Liver (tissue), 8 donors: ENCODE measurements at regions not wholly inside any gene's neighbourhood (a gene's known extent, or its start where the extent isn't known, plus 50 kb on each side); places are given as distances from the start of the nearest gene placed in this dataset.

Experiments
- DNase-seq: peaks from one replicate; pipeline ENCODE4 v3.0.0-alpha.2; 2017; ENCODE audit warnings: low spot score
- H3K27ac ChIP-seq, 2 donors: one replicate each; pipeline ENCODE4 v1.7.0; 2013; ENCODE audit warnings: inconsistent platforms in 2 of 2, low read length in 2 of 2, control low read depth in 1 of 2, low read depth in 1 of 2, mild to moderate bottlenecking in 1 of 2
- H3K27me3 ChIP-seq, 4 donors: one replicate each; pipeline versions ENCODE4 v1.6.1 to v1.7.0; 2013; ENCODE audit warnings: low read length in 3 of 4, inconsistent platforms in 1 of 4, mild to moderate bottlenecking in 1 of 4, moderate library complexity in 1 of 4; ENCODE audit not compliant: control insufficient read depth in 4 of 4, insufficient read depth in 4 of 4
- H3K36me3 ChIP-seq, 4 donors: one replicate each; pipeline versions ENCODE4 v1.6.1 to v1.7.0; 2013; ENCODE audit warnings: low read length in 3 of 4, mild to moderate bottlenecking in 3 of 4, low read depth in 1 of 4, moderate library complexity in 1 of 4; ENCODE audit not compliant: control insufficient read depth in 4 of 4, insufficient read depth in 3 of 4
- H3K4me1 ChIP-seq, 4 donors: one replicate each; pipeline versions ENCODE4 v1.6.1 to v1.7.0; 2013; ENCODE audit warnings: low read length in 3 of 4, mild to moderate bottlenecking in 3 of 4, moderate library complexity in 1 of 4; ENCODE audit not compliant: control insufficient read depth in 4 of 4, insufficient read depth in 4 of 4
- H3K4me3 ChIP-seq, 3 donors: one replicate each; pipeline versions ENCODE4 v1.6.1 to v1.7.0; 2013; ENCODE audit warnings: low read length in 3 of 3, control low read depth in 1 of 3, low read depth in 1 of 3, mild to moderate bottlenecking in 1 of 3
- H3K9ac ChIP-seq, 2 donors: one replicate each; pipeline ENCODE4 v1.7.0; 2013; ENCODE audit warnings: low read length in 2 of 2, mild to moderate bottlenecking in 2 of 2, moderate library complexity in 2 of 2, control low read depth in 1 of 2, low read depth in 1 of 2
- H3K9me3 ChIP-seq, 4 donors: one replicate each; pipeline versions ENCODE4 v1.6.1 to v1.7.0; 2013; ENCODE audit warnings: low read length in 3 of 4; ENCODE audit not compliant: control insufficient read depth in 4 of 4
- FOXA1 ChIP-seq: IDR thresholded peaks from 2 replicates; pipeline ENCODE4 v1.6.1; 2016; ENCODE audit warnings: antibody characterized with exemption
- HNF4A ChIP-seq, 2 donors: conservative IDR thresholded peaks; 2 replicates each; pipeline ENCODE4 v1.6.1; 2016; ENCODE audit warnings: antibody characterized with exemption in 2 of 2, mild to moderate bottlenecking in 2 of 2
- JUND ChIP-seq, 2 donors: IDR thresholded peaks; 2 replicates each; pipeline ENCODE4 v1.6.1; 2016; ENCODE audit warnings: antibody characterized with exemption in 2 of 2
- NR2F2 ChIP-seq: IDR thresholded peaks from 2 replicates; pipeline ENCODE4 v1.6.1; 2016; ENCODE audit warnings: antibody characterized with exemption
- RAD21 ChIP-seq, 2 donors: IDR thresholded peaks; 2 replicates each; pipeline ENCODE4 v1.6.1; 2016; ENCODE audit warnings: antibody characterized with exemption in 2 of 2, mild to moderate bottlenecking in 2 of 2
- RXRA ChIP-seq, 2 donors: IDR thresholded peaks; 2 replicates each; pipeline ENCODE4 v1.6.1; 2017 to 2018; ENCODE audit warnings: antibody characterized with exemption in 2 of 2, mild to moderate bottlenecking in 1 of 2
- SP1 ChIP-seq: IDR thresholded peaks from 2 replicates; pipeline ENCODE4 v1.6.1; 2018; ENCODE audit warnings: antibody characterized with exemption, mild to moderate bottlenecking
- TAF1 ChIP-seq: conservative IDR thresholded peaks from 2 replicates; pipeline ENCODE4 v1.6.1; 2016; ENCODE audit warnings: antibody characterized with exemption, mild to moderate bottlenecking
- YY1 ChIP-seq: IDR thresholded peaks from 2 replicates; pipeline ENCODE4 v1.6.1; 2016; ENCODE audit warnings: antibody characterized with exemption, mild to moderate bottlenecking
- WGBS: extraction: QIAGEN DNeasy Blood & Tissue Kit; methylation state at CpG from one replicate; pipeline ENCODE4 v1.1.7; 2013; 5-methylcytosine and 5-hydroxymethylcytosine counted together
- TF ChIP-seq, protein P1 (sequence below): IDR thresholded peaks from 2 replicates; pipeline ENCODE4 v1.6.1; 2016; ENCODE audit warnings: antibody characterized with exemption, mild to moderate bottlenecking
- TF ChIP-seq, protein P2 (sequence below): IDR thresholded peaks from 2 replicates; pipeline ENCODE4 v1.6.1; 2016; ENCODE audit warnings: antibody characterized with exemption
- TF ChIP-seq, protein P3 (sequence below): fragments of 150-350 bp; IDR thresholded peaks from 2 replicates; pipeline ENCODE4 v1.5.1; 2017; ENCODE audit warnings: improper control_type of control experiment, low read depth, low read length; ENCODE audit not compliant: missing input control
- donor health status: healthy.
- donor health status: healthy.
- donor health status: healthy.
- donor health status: healthy.
- donor health status: healthy.

DNA sequence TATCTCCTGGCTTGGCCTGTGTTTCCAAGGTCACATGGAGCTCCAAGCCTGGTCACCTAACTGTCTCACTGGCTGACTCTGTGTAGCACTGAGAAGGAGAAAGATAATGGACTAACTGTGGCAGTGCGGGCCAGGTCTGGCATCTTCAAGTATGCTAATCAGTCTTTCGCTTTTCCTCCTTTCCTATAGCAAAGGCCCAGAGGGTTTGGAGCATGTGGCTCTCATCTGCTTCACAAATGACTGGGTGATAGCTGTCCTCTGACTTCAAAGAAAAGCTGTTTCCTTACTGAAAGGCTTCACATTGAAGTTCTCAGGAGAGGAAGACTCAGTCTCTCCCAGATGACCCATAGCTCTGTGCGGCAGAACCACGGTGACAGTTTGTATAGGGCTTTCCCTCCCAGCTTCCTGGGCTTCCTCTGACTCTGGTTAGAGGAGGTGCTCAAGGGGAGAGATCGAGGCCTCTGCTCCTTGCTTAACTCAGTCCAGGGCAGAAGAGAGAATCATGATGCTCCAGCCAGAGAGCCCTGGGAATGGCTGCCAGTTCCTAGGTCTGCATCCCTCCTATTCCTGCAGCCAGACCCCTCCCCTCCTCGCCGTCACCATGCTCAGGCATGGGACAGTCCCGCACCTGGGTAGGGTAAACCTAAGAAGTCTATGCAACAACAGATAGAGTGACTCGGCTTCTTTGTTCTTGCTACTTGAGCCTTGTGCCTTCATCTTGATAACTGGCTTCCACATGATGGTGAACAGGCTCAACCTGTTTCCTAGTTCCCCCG, 72.3 kb downstream of the CCDC71L start (continued):
- TF ChIP-seq, protein P1, sequence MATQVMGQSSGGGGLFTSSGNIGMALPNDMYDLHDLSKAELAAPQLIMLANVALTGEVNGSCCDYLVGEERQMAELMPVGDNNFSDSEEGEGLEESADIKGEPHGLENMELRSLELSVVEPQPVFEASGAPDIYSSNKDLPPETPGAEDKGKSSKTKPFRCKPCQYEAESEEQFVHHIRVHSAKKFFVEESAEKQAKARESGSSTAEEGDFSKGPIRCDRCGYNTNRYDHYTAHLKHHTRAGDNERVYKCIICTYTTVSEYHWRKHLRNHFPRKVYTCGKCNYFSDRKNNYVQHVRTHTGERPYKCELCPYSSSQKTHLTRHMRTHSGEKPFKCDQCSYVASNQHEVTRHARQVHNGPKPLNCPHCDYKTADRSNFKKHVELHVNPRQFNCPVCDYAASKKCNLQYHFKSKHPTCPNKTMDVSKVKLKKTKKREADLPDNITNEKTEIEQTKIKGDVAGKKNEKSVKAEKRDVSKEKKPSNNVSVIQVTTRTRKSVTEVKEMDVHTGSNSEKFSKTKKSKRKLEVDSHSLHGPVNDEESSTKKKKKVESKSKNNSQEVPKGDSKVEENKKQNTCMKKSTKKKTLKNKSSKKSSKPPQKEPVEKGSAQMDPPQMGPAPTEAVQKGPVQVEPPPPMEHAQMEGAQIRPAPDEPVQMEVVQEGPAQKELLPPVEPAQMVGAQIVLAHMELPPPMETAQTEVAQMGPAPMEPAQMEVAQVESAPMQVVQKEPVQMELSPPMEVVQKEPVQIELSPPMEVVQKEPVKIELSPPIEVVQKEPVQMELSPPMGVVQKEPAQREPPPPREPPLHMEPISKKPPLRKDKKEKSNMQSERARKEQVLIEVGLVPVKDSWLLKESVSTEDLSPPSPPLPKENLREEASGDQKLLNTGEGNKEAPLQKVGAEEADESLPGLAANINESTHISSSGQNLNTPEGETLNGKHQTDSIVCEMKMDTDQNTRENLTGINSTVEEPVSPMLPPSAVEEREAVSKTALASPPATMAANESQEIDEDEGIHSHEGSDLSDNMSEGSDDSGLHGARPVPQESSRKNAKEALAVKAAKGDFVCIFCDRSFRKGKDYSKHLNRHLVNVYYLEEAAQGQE, result no peak
- no peak for TF ChIP-seq FOXA1

DNA sequence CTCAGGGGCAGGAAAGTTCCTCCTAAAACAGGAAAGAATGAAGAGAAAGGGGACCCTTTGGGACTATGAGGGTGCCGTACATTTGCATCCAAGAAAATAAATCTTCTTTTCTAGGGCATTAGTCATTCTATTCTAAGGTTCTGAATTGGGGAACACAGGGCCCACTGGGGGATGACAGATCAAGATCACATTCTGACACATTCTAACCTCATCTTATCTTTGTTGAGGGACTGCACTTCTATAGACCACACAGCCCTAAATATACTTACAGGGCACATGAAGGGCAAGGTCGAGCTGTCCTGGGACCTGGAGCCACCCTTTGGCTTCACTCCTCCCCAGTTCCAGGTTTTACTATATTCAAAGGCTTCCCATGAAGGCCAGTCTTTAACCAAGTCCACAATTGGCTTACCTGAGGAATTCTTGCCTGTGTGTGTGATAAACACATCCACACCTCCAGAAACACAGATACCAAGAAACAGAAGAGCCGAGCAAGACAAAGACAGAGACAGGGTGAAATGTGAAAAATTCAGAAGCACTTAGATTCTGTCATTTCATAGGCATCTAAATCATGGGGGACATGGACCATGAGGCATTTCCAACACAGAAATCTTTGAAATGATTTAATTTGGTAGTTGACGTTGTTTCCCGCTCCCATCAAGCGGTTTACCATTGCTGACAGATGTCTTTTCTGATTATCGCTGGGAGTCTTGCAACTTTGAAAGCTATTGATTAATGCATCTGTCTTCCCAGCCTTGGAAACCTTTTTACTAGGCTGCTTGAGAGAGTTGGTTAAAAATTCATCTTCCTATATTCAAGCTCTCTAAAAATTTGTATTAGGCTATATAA, 75.8 kb downstream of the CCDC71L start:
- H3K9ac ChIP-seq, result no peak overlapping the region
- TF ChIP-seq HNF4A (conservative IDR thresholded peaks at IDR 0.05), result no peak
- no peaks in the 10 kb centered on the region for H3K36me3 ChIP-seq
- H3K4me1 ChIP-seq, result no peaks in the 10 kb centered on the region
- no peaks in the 10 kb centered on the region for H3K27me3 ChIP-seq
- 89% methylated on average over 7 of the region's 7 CpGs for WGBS
- H3K27ac ChIP-seq, result no peak overlapping the region
- H3K4me3 ChIP-seq, result no peak overlapping the region
- no peak for DNase-seq
- no peaks in the 10 kb centered on the region for H3K9me3 ChIP-seq

DNA sequence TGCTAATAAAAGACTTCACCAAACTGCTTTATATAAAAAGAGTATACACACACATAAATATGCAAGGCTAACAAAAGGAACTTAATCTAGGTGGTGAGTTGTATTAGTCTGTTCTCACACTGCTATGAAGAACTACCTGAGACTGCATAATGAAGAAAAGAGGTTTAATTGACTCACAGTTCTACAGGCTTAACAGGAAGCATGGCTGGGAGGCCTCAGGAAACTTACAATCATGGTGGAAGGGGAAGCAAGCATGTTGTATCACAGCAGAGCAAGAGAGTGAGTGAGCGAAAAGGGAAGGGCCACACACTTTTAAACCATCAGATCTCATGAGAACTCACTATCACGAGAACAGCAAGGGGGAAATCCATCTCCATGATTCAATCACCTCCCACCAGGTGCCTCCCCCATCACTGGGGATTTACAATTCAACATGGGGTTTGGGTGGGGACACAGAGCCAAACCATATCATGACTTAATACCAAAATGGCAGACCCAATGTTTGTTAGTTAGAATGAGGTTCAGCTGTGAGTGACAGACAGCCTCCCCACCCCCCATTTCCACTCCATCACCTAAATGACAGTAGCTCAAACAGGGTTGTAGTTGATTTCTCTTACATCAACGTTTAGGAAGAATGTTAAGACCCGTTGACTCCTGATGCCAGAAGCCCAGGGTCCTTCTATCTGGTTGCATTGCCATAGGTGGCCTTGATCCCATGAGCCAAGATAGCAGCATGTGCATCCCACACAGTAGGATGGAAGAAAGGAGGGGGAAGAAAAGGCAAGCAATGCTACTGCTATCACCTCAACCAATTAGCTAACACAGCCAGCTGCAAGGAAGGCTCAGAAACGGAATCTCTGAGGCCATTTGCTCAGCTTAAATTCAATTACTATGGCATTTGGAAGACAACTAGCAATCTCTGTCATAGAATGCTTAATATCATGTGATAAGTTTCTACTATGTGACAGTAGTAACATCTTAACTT, 77.0 kb downstream of the CCDC71L start:
- Histone ChIP-seq H3K4me1 (no peaks in the 10 kb centered on the region), H3K4me3 (no peak overlapping the region), H3K27me3 (no peaks in the 10 kb centered on the region), H3K9ac (no peak overlapping the region), H3K9me3 (no peaks in the 10 kb centered on the region), H3K36me3 (no peaks in the 10 kb centered on the region), H3K27ac (no peak overlapping the region)
- TF ChIP-seq RAD21 (IDR thresholded peaks at IDR 0.05) (no peak), TAF1 (no peak), NR2F2 (no peak), SP1 (no peak), YY1 (no peak), RXRA (IDR thresholded peaks at IDR 0.05) (no peak), JUND (IDR thresholded peaks at IDR 0.05) (no peak)
- TF ChIP-seq, protein P2, sequence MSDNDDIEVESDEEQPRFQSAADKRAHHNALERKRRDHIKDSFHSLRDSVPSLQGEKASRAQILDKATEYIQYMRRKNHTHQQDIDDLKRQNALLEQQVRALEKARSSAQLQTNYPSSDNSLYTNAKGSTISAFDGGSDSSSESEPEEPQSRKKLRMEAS, result no peak
- TF ChIP-seq, protein P3, sequence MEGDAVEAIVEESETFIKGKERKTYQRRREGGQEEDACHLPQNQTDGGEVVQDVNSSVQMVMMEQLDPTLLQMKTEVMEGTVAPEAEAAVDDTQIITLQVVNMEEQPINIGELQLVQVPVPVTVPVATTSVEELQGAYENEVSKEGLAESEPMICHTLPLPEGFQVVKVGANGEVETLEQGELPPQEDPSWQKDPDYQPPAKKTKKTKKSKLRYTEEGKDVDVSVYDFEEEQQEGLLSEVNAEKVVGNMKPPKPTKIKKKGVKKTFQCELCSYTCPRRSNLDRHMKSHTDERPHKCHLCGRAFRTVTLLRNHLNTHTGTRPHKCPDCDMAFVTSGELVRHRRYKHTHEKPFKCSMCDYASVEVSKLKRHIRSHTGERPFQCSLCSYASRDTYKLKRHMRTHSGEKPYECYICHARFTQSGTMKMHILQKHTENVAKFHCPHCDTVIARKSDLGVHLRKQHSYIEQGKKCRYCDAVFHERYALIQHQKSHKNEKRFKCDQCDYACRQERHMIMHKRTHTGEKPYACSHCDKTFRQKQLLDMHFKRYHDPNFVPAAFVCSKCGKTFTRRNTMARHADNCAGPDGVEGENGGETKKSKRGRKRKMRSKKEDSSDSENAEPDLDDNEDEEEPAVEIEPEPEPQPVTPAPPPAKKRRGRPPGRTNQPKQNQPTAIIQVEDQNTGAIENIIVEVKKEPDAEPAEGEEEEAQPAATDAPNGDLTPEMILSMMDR, result no peak
- WGBS, result 83% methylated on average over 5 of the region's 5 CpGs
- DNase-seq, result no peak
